A673 (cell line): ENCODE measurements at regions not wholly inside any gene's neighbourhood (a gene's known extent, or its start where the extent isn't known, plus 50 kb on each side); places are given as distances from the start of the nearest gene placed in this dataset.
"Not testable (repeated sequence)": the region's sequence is repeated elsewhere in the genome, so short reads cannot be mapped to it uniquely, and the experiment has no call there.

ENCODE experiments used
- BruUV-seq: library from RNA; stranded (reverse); fragments of 400-500 nt; replicated peaks from 2 replicates; lab custom pipeline; 2021; lab: Mats Ljungman, UMichigan
- CTCF ChIA-PET: fragments of 300-600 bp; sonication (Branson Sonifier 250); formaldehyde crosslinking; loops from one replicate; lab custom pipeline; 2022; ENCODE audit warnings: antibody characterized with exemption; lab: Charles Lee
- POLR2A ChIA-PET: fragments of 300-600 bp; sonication (Branson Sonifier 250); formaldehyde crosslinking; loops from one replicate; lab custom pipeline; 2022; ENCODE audit warnings: antibody characterized with exemption; ENCODE audit not compliant: low non-redundant PET; lab: Charles Lee
- DNase-seq: peaks from one replicate; pipeline ENCODE4 v3.0.0-alpha.2; 2015; ENCODE audit warnings: low spot score
- H3K27ac ChIP-seq: fragments of 200-600 bp; sonication (generic); 2 replicates; pipeline ENCODE4 v1.5.1; 2016; ENCODE audit warnings: mixed run types, low read depth, mild to moderate bottlenecking, mixed read lengths, antibody characterized with exemption, low read length; ENCODE audit not compliant: poor library complexity, severe bottlenecking
- H3K27me3 ChIP-seq: fragments of 200-600 bp; sonication (generic); replicated peaks from 2 replicates; pipeline ENCODE4 v1.6.1; 2017; ENCODE audit warnings: mixed run types, low read depth, mild to moderate bottlenecking, mixed read lengths, antibody characterized with exemption, low read length; ENCODE audit not compliant: insufficient read depth, poor library complexity
- H3K36me3 ChIP-seq: fragments of 200-600 bp; sonication (generic); 2 replicates; pipeline ENCODE4 v1.6.1; 2016; ENCODE audit warnings: mixed run types, mild to moderate bottlenecking, mixed read lengths, antibody characterized with exemption, low read length; ENCODE audit not compliant: insufficient read depth, poor library complexity, severe bottlenecking
- H3K4me1 ChIP-seq: fragments of 200-600 bp; sonication (generic); 2 replicates; pipeline ENCODE4 v1.6.1; 2017; ENCODE audit warnings: mixed run types, mild to moderate bottlenecking, mixed read lengths, antibody characterized with exemption, low read length; ENCODE audit not compliant: insufficient read depth, poor library complexity, severe bottlenecking
- H3K4me3 ChIP-seq: fragments of 200-600 bp; sonication (generic); 2 replicates; pipeline ENCODE4 v1.5.1; 2016; ENCODE audit warnings: low read depth, mixed run types, mild to moderate bottlenecking, mixed read lengths, low read length; ENCODE audit not compliant: poor library complexity, severe bottlenecking
- H3K9me3 ChIP-seq: fragments of 200-600 bp; sonication (generic); 2 replicates; pipeline ENCODE4 v1.6.1; 2016; ENCODE audit warnings: mixed run types, low read depth, mild to moderate bottlenecking, mixed read lengths, antibody characterized with exemption, low read length; ENCODE audit not compliant: poor library complexity, severe bottlenecking
- EZH2 ChIP-seq: fragments of 200-600 bp; sonication (generic); IDR thresholded peaks from 2 replicates; pipeline ENCODE4 v1.6.1; 2017; ENCODE audit warnings: borderline replicate concordance, low read depth, mild to moderate bottlenecking, mixed read lengths, antibody characterized with exemption, low read length; ENCODE audit not compliant: poor library complexity, severe bottlenecking
- intact Hi-C: fragments of 100-400 bp; cut with micrococcal nuclease; formaldehyde crosslinking; loops from one replicate; pipeline ENCODE4 v1.10.0; 2022; ENCODE audit not compliant: unreplicated experiment
- TF ChIP-seq, protein P1 (sequence below): fragments of 300-800, 200-600 bp; sonication (generic); conservative IDR thresholded peaks from 2 replicates; pipeline ENCODE4 v1.5.1; 2017; ENCODE audit warnings: low read depth, mild to moderate bottlenecking, antibody characterized with exemption, low read length, moderate library complexity, mixed read lengths

GRCh38 chrX:30027636-30028035 is 187.7 kb upstream of the MAGEB2 start:
- BruUV-seq = no TSS peak
- Histone ChIP-seq H3K36me3 (no peaks in the 10 kb centered on the region), H3K9me3 (no peaks in the 10 kb centered on the region), H3K27me3 (no peaks in the 10 kb centered on the region), H3K4me3 (no peak overlapping the region), H3K4me1 (no peaks in the 10 kb centered on the region), H3K27ac (no peak overlapping the region)
- no peak for DNase-seq
- ChIA-PET CTCF (no interaction called here), POLR2A (no interaction called here)
- intact Hi-C loops = no loop called here
- TF ChIP-seq, protein P1, sequence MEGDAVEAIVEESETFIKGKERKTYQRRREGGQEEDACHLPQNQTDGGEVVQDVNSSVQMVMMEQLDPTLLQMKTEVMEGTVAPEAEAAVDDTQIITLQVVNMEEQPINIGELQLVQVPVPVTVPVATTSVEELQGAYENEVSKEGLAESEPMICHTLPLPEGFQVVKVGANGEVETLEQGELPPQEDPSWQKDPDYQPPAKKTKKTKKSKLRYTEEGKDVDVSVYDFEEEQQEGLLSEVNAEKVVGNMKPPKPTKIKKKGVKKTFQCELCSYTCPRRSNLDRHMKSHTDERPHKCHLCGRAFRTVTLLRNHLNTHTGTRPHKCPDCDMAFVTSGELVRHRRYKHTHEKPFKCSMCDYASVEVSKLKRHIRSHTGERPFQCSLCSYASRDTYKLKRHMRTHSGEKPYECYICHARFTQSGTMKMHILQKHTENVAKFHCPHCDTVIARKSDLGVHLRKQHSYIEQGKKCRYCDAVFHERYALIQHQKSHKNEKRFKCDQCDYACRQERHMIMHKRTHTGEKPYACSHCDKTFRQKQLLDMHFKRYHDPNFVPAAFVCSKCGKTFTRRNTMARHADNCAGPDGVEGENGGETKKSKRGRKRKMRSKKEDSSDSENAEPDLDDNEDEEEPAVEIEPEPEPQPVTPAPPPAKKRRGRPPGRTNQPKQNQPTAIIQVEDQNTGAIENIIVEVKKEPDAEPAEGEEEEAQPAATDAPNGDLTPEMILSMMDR = no peak
- no peak for TF ChIP-seq EZH2

- DNase-seq = peak; percentile 9
- BruUV-seq, H3K9me3 ChIP-seq, CTCF ChIA-PET, H3K4me1 ChIP-seq, POLR2A ChIA-PET, H3K27me3 ChIP-seq, intact Hi-C loops, H3K4me3 ChIP-seq, H3K27ac ChIP-seq, H3K36me3 ChIP-seq: not testable (repeated sequence)
These were observed 179.0 kb upstream of the MAGEB2 start for GRCh38 chrX:30036406-30036805.

GRCh38 chrX:30039768-30040167 is 175.6 kb upstream of the MAGEB2 start:
- no peak overlapping the region for H3K4me3 ChIP-seq
- no TSS peak for BruUV-seq
- H3K36me3 ChIP-seq = no peaks in the 10 kb centered on the region
- ChIA-PET CTCF (no interaction called here), POLR2A (no interaction called here)
- intact Hi-C loops = no loop called here
- no peaks in the 10 kb centered on the region for H3K27me3 ChIP-seq
- H3K27ac ChIP-seq = no peak overlapping the region
- no peaks in the 10 kb centered on the region for H3K9me3 ChIP-seq
- no peaks in the 10 kb centered on the region for H3K4me1 ChIP-seq
- TF ChIP-seq, protein P1 = no peak
- no peak for TF ChIP-seq EZH2
- DNase-seq = no peak

GRCh38 chrX:30060718-30061117 is 154.6 kb upstream of the MAGEB2 start:
- intact Hi-C loops = no loop called here
- Histone ChIP-seq H3K4me1 (no peaks in the 10 kb centered on the region), H3K27ac (no peak overlapping the region), H3K4me3 (no peak overlapping the region), H3K36me3 (no peaks in the 10 kb centered on the region), H3K9me3 (no peaks in the 10 kb centered on the region), H3K27me3 (no peaks in the 10 kb centered on the region)
- BruUV-seq = no TSS peak
- ChIA-PET CTCF (no interaction called here), POLR2A (no interaction called here)
- DNase-seq = peak; percentile 19
- TF ChIP-seq EZH2 = no peak
- TF ChIP-seq, protein P1 = peak; percentile 49
